ENCODE measurements at regions not wholly inside any gene's neighbourhood (a gene's known extent, or its start where the extent isn't known, plus 50 kb on each side); places are given as distances from the start of the nearest gene placed in this dataset.

GRCh38 chr16:64312980-64313379 is 808.9 kb downstream of the CDH11 start:
- no peak overlapping the region for H3K4me3 ChIP-seq (ENCODE audit: low read length)
- no peak overlapping the region for H3K9ac ChIP-seq (ENCODE audit: low read length)
- no peaks in the 10 kb centered on the region for H3K36me3 ChIP-seq (ENCODE audit: control insufficient read depth, insufficient read depth, low read length)
- no peaks in the 10 kb centered on the region for H3K4me1 ChIP-seq (ENCODE audit: control insufficient read depth, insufficient read depth, low read length)
- no peaks in the 10 kb centered on the region for H3K9me3 ChIP-seq (ENCODE audit: control insufficient read depth, low read length)
- no peaks in the 10 kb centered on the region for H3K27me3 ChIP-seq (ENCODE audit: control insufficient read depth, insufficient read depth, low read length)

GRCh38 chr16:64312292-64312691 is 809.6 kb downstream of the CDH11 start:
- Histone ChIP-seq H3K4me1 (ENCODE audit: control insufficient read depth, insufficient read depth, low read length) (no peaks in the 10 kb centered on the region), H3K4me3 (ENCODE audit: low read length) (no peak overlapping the region), H3K27me3 (ENCODE audit: control insufficient read depth, insufficient read depth, low read length) (no peaks in the 10 kb centered on the region), H3K36me3 (ENCODE audit: control insufficient read depth, insufficient read depth, low read length) (no peaks in the 10 kb centered on the region), H3K9me3 (ENCODE audit: control insufficient read depth, low read length) (no peaks in the 10 kb centered on the region), H3K9ac (ENCODE audit: low read length) (no peak overlapping the region)

GRCh38 chr16:64311241-64311640 is 810.6 kb downstream of the CDH11 start:
- H3K4me1 ChIP-seq (ENCODE audit: control insufficient read depth, insufficient read depth, low read length), result no peaks in the 10 kb centered on the region
- H3K9ac ChIP-seq (ENCODE audit: low read length), result no peak overlapping the region
- no peaks in the 10 kb centered on the region for H3K27me3 ChIP-seq (ENCODE audit: control insufficient read depth, insufficient read depth, low read length)
- H3K4me3 ChIP-seq (ENCODE audit: low read length), result no peak overlapping the region
- H3K9me3 ChIP-seq (ENCODE audit: control insufficient read depth, low read length), result no peaks in the 10 kb centered on the region
- H3K36me3 ChIP-seq (ENCODE audit: control insufficient read depth, insufficient read depth, low read length), result no peaks in the 10 kb centered on the region

- H3K27me3 ChIP-seq (ENCODE audit: control insufficient read depth, insufficient read depth, low read length), result no peaks in the 10 kb centered on the region
- H3K36me3 ChIP-seq (ENCODE audit: control insufficient read depth, insufficient read depth, low read length), result no peaks in the 10 kb centered on the region
- H3K9ac ChIP-seq (ENCODE audit: low read length), result no peak overlapping the region
- H3K4me1 ChIP-seq (ENCODE audit: control insufficient read depth, insufficient read depth, low read length), result no peaks in the 10 kb centered on the region
- H3K4me3 ChIP-seq (ENCODE audit: low read length), result no peak overlapping the region
- no peaks in the 10 kb centered on the region for H3K9me3 ChIP-seq (ENCODE audit: control insufficient read depth, low read length)
Observed at GRCh38 chr16:64309398-64310110, 812.3 kb downstream of the CDH11 start.

GRCh38 chr16:64308721-64309120 is 813.1 kb downstream of the CDH11 start:
- Histone ChIP-seq H3K4me3 (ENCODE audit: low read length) (no peak overlapping the region), H3K9me3 (ENCODE audit: control insufficient read depth, low read length) (no peaks in the 10 kb centered on the region), H3K36me3 (ENCODE audit: control insufficient read depth, insufficient read depth, low read length) (no peaks in the 10 kb centered on the region), H3K9ac (ENCODE audit: low read length) (no peak overlapping the region), H3K27me3 (ENCODE audit: control insufficient read depth, insufficient read depth, low read length) (no peaks in the 10 kb centered on the region), H3K4me1 (ENCODE audit: control insufficient read depth, insufficient read depth, low read length) (no peaks in the 10 kb centered on the region)

GRCh38 chr16:64307431-64307830 is 814.4 kb downstream of the CDH11 start:
- Histone ChIP-seq H3K36me3 (ENCODE audit: control insufficient read depth, insufficient read depth, low read length) (no peaks in the 10 kb centered on the region), H3K9me3 (ENCODE audit: control insufficient read depth, low read length) (no peaks in the 10 kb centered on the region), H3K27me3 (ENCODE audit: control insufficient read depth, insufficient read depth, low read length) (no peaks in the 10 kb centered on the region), H3K4me3 (ENCODE audit: low read length) (no peak overlapping the region), H3K4me1 (ENCODE audit: control insufficient read depth, insufficient read depth, low read length) (no peaks in the 10 kb centered on the region), H3K9ac (ENCODE audit: low read length) (no peak overlapping the region)

GRCh38 chr16:64305663-64306062 is 816.2 kb downstream of the CDH11 start:
- H3K4me3 ChIP-seq (ENCODE audit: low read length), result no peak overlapping the region
- no peaks in the 10 kb centered on the region for H3K36me3 ChIP-seq (ENCODE audit: control insufficient read depth, insufficient read depth, low read length)
- H3K27me3 ChIP-seq (ENCODE audit: control insufficient read depth, insufficient read depth, low read length), result no peaks in the 10 kb centered on the region
- H3K4me1 ChIP-seq (ENCODE audit: control insufficient read depth, insufficient read depth, low read length), result no peaks in the 10 kb centered on the region
- H3K9me3 ChIP-seq (ENCODE audit: control insufficient read depth, low read length), result no peaks in the 10 kb centered on the region
- no peak overlapping the region for H3K9ac ChIP-seq (ENCODE audit: low read length)

GRCh38 chr16:64304951-64305350 is 816.9 kb downstream of the CDH11 start:
- H3K4me3 ChIP-seq (ENCODE audit: low read length), result no peak overlapping the region
- no peaks in the 10 kb centered on the region for H3K9me3 ChIP-seq (ENCODE audit: control insufficient read depth, low read length)
- H3K9ac ChIP-seq (ENCODE audit: low read length), result no peak overlapping the region
- no peaks in the 10 kb centered on the region for H3K4me1 ChIP-seq (ENCODE audit: control insufficient read depth, insufficient read depth, low read length)
- H3K36me3 ChIP-seq (ENCODE audit: control insufficient read depth, insufficient read depth, low read length), result no peaks in the 10 kb centered on the region
- no peaks in the 10 kb centered on the region for H3K27me3 ChIP-seq (ENCODE audit: control insufficient read depth, insufficient read depth, low read length)

- Histone ChIP-seq H3K4me1 (ENCODE audit: control insufficient read depth, insufficient read depth, low read length) (no peaks in the 10 kb centered on the region), H3K27me3 (ENCODE audit: control insufficient read depth, insufficient read depth, low read length) (no peaks in the 10 kb centered on the region), H3K9me3 (ENCODE audit: control insufficient read depth, low read length) (no peaks in the 10 kb centered on the region)
Observed at GRCh38 chr16:64304396-64304795, 817.5 kb downstream of the CDH11 start.

GRCh38 chr16:64297863-64298600 is 823.8 kb downstream of the CDH11 start:
- no peaks in the 10 kb centered on the region for H3K4me1 ChIP-seq (ENCODE audit: control insufficient read depth, insufficient read depth, low read length)
- H3K36me3 ChIP-seq (ENCODE audit: control insufficient read depth, insufficient read depth, low read length), result no peaks in the 10 kb centered on the region
- no peaks in the 10 kb centered on the region for H3K27me3 ChIP-seq (ENCODE audit: control insufficient read depth, insufficient read depth, low read length)
- no peak overlapping the region for H3K4me3 ChIP-seq (ENCODE audit: low read length)
- H3K9ac ChIP-seq (ENCODE audit: low read length), result no peak overlapping the region
- H3K9me3 ChIP-seq (ENCODE audit: control insufficient read depth, low read length), result no peaks in the 10 kb centered on the region

More at GRCh38 chr16:64304396-64304795, 817.5 kb downstream of the CDH11 start:
- no peak overlapping the region for H3K4me3 ChIP-seq (ENCODE audit: low read length)
- no peak overlapping the region for H3K9ac ChIP-seq (ENCODE audit: low read length)
- H3K36me3 ChIP-seq (ENCODE audit: control insufficient read depth, insufficient read depth, low read length), result no peaks in the 10 kb centered on the region

- Histone ChIP-seq H3K9ac (ENCODE audit: low read length) (no peak overlapping the region), H3K4me1 (ENCODE audit: control insufficient read depth, insufficient read depth, low read length) (no peaks in the 10 kb centered on the region), H3K4me3 (ENCODE audit: low read length) (no peak overlapping the region), H3K36me3 (ENCODE audit: control insufficient read depth, insufficient read depth, low read length) (no peaks in the 10 kb centered on the region), H3K27me3 (ENCODE audit: control insufficient read depth, insufficient read depth, low read length) (no peaks in the 10 kb centered on the region), H3K9me3 (ENCODE audit: control insufficient read depth, low read length) (no peaks in the 10 kb centered on the region)
Observed at GRCh38 chr16:64295466-64295865, 826.4 kb downstream of the CDH11 start.

GRCh38 chr16:64292953-64293352 is 828.9 kb downstream of the CDH11 start:
- Histone ChIP-seq H3K9me3 (ENCODE audit: control insufficient read depth, low read length) (no peaks in the 10 kb centered on the region), H3K4me1 (ENCODE audit: control insufficient read depth, insufficient read depth, low read length) (no peaks in the 10 kb centered on the region), H3K36me3 (ENCODE audit: control insufficient read depth, insufficient read depth, low read length) (no peaks in the 10 kb centered on the region), H3K9ac (ENCODE audit: low read length) (no peak overlapping the region), H3K4me3 (ENCODE audit: low read length) (no peak overlapping the region), H3K27me3 (ENCODE audit: control insufficient read depth, insufficient read depth, low read length) (no peaks in the 10 kb centered on the region)

All from mucosa of stomach (tissue), 1 donor.